HTR-8/SVneo (cell line): ENCODE measurements at regions not wholly inside any gene's neighbourhood (a gene's known extent, or its start where the extent isn't known, plus 50 kb on each side); places are given as distances from the start of the nearest gene placed in this dataset.
"Not testable (repeated sequence)": the region's sequence is repeated elsewhere in the genome, so short reads cannot be mapped to it uniquely, and the experiment has no call there.

Experiments used
- DNase-seq: peaks from one replicate; pipeline ENCODE4 v3.0.0; 2011; ENCODE audit warnings: low spot score, mixed read lengths; ENCODE audit not compliant: insufficient read length
- FAIRE-seq: peaks from 2 replicates; lab custom pipeline; 2011; peaks lifted over from hg19 to GRCh38; lab: Jason Lieb, UNC

GRCh38 chr20:54843431-54843830 lies 368.0 kb downstream of the DOK5 start:
- FAIRE-seq (no peak), DNase-seq (no peak)

- FAIRE-seq (peak; percentile 33), DNase-seq (no peak)
Measured at GRCh38 chr20:54839224-54839623, 363.8 kb downstream of the DOK5 start.

- FAIRE-seq (no peak), DNase-seq (no peak)
Measured at GRCh38 chr20:54837226-54837625, 361.8 kb downstream of the DOK5 start.

GRCh38 chr20:54822386-54822785 lies 347.0 kb downstream of the DOK5 start:
- FAIRE-seq (no peak), DNase-seq (no peak)

- DNase-seq (no peak), FAIRE-seq (no peak)
Measured at GRCh38 chr20:54820392-54820791, 345.0 kb downstream of the DOK5 start.

- DNase-seq (no peak), FAIRE-seq (no peak)
Measured at GRCh38 chr20:54806462-54806861, 331.1 kb downstream of the DOK5 start.

GRCh38 chr20:54794874-54795273 lies 319.5 kb downstream of the DOK5 start:
- DNase-seq (no peak), FAIRE-seq (no peak)

- FAIRE-seq (no peak), DNase-seq (no peak)
Measured at GRCh38 chr20:54794110-54794509, 318.7 kb downstream of the DOK5 start.

- DNase-seq (no peak), FAIRE-seq (no peak)
Measured at GRCh38 chr20:54793291-54793992, 318.0 kb downstream of the DOK5 start.

- no peak for DNase-seq
- no peak for FAIRE-seq
Measured at GRCh38 chr20:54792688-54793087, 317.3 kb downstream of the DOK5 start.

GRCh38 chr20:54788260-54788659 lies 312.9 kb downstream of the DOK5 start:
- FAIRE-seq, DNase-seq: not testable (repeated sequence)

GRCh38 chr20:54782758-54783157 lies 307.4 kb downstream of the DOK5 start:
- not testable (repeated sequence) for DNase-seq, FAIRE-seq

GRCh38 chr20:54774426-54774825 lies 299.0 kb downstream of the DOK5 start:
- DNase-seq, result no peak
- FAIRE-seq, result peak; percentile 51

- FAIRE-seq, result no peak
- DNase-seq, result no peak
Measured at GRCh38 chr20:54773643-54774000, 298.2 kb downstream of the DOK5 start.

- peak; percentile 65 for FAIRE-seq
- DNase-seq, result no peak
Measured at GRCh38 chr20:54772893-54773642, 297.7 kb downstream of the DOK5 start.

GRCh38 chr20:54766483-54766882 lies 291.1 kb downstream of the DOK5 start:
- no peak for DNase-seq
- no peak for FAIRE-seq

- FAIRE-seq, result no peak
Measured at GRCh38 chr20:54763366-54763765, 288.0 kb downstream of the DOK5 start.

GRCh38 chr20:54759589-54759988 lies 284.2 kb downstream of the DOK5 start:
- FAIRE-seq (no peak), DNase-seq (no peak)

More at GRCh38 chr20:54763366-54763765, 288.0 kb downstream of the DOK5 start:
- no peak for DNase-seq

GRCh38 chr20:54746796-54747195 lies 271.4 kb downstream of the DOK5 start:
- FAIRE-seq, result peak; percentile 28
- DNase-seq, result no peak

- peak; percentile 23 for FAIRE-seq
Measured at GRCh38 chr20:54745780-54746179, 270.4 kb downstream of the DOK5 start.

GRCh38 chr20:54744097-54744496 lies 268.7 kb downstream of the DOK5 start:
- FAIRE-seq (no peak), DNase-seq (no peak)

More at GRCh38 chr20:54745780-54746179, 270.4 kb downstream of the DOK5 start:
- no peak for DNase-seq

- no peak for DNase-seq
- FAIRE-seq, result no peak
Measured at GRCh38 chr20:54742193-54742592, 266.8 kb downstream of the DOK5 start.
